ENCODE measurements at regions not wholly inside any gene's neighbourhood (a gene's known extent, or its start where the extent isn't known, plus 50 kb on each side); places are given as distances from the start of the nearest gene placed in this dataset.

GRCh38 chrX:34503119-34503518 is 154.0 kb downstream of the TMEM47 start:
- Histone ChIP-seq H3K4me3 (IDR thresholded peaks at IDR 0.05; ENCODE audit: insufficient read depth, low read depth, low read length) (no peak overlapping the region), H3K79me2 (ENCODE audit: insufficient read depth, low read depth) (no peaks in the 10 kb centered on the region), H3K4me2 (no peak overlapping the region), H3K27ac (no peak overlapping the region), H3K9ac (no peak overlapping the region), H3K36me3 (ENCODE audit: insufficient read depth) (no peaks in the 10 kb centered on the region), H3K4me1 (ENCODE audit: low read depth, poor library complexity, severe bottlenecking) (no peaks in the 10 kb centered on the region), H2AFZ (ENCODE audit: low read depth) (no peak overlapping the region), H3K27me3 (ENCODE audit: insufficient read depth, low read depth) (no peaks in the 10 kb centered on the region), H4K20me1 (ENCODE audit: insufficient read depth) (no peaks in the 10 kb centered on the region)
- TF ChIP-seq, protein P1, sequence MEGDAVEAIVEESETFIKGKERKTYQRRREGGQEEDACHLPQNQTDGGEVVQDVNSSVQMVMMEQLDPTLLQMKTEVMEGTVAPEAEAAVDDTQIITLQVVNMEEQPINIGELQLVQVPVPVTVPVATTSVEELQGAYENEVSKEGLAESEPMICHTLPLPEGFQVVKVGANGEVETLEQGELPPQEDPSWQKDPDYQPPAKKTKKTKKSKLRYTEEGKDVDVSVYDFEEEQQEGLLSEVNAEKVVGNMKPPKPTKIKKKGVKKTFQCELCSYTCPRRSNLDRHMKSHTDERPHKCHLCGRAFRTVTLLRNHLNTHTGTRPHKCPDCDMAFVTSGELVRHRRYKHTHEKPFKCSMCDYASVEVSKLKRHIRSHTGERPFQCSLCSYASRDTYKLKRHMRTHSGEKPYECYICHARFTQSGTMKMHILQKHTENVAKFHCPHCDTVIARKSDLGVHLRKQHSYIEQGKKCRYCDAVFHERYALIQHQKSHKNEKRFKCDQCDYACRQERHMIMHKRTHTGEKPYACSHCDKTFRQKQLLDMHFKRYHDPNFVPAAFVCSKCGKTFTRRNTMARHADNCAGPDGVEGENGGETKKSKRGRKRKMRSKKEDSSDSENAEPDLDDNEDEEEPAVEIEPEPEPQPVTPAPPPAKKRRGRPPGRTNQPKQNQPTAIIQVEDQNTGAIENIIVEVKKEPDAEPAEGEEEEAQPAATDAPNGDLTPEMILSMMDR (conservative IDR thresholded peaks at IDR 0.05; ENCODE audit: low read depth, low read length): no peak

DNA sequence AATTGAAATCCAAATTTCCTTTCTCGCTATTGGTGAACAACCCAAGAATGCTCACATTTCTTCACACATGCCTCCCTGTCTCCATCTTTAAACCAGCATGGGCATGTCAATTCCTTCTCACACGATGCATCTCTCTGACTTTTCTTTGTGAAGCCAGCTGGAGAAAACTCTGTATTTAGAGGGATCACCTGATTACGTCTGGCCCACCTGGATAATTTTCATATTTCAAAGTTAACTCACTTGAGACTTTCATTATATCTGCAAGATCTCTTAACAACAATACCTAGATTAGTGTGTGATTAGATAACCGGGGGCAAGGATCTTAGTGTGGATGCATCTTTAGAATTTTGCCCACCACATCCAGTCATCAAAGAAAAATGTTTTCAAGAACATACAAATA is 164.0 kb downstream of the TMEM47 start:
- Histone ChIP-seq H3K4me3 (IDR thresholded peaks at IDR 0.05; ENCODE audit: insufficient read depth, low read depth, low read length) (no peak overlapping the region), H2AFZ (ENCODE audit: low read depth) (no peak overlapping the region), H4K20me1 (ENCODE audit: insufficient read depth) (no peaks in the 10 kb centered on the region), H3K27ac (no peak overlapping the region), H3K4me1 (ENCODE audit: low read depth, poor library complexity, severe bottlenecking) (no peaks in the 10 kb centered on the region), H3K4me2 (no peak overlapping the region), H3K36me3 (ENCODE audit: insufficient read depth) (no peaks in the 10 kb centered on the region), H3K79me2 (ENCODE audit: insufficient read depth, low read depth) (no peaks in the 10 kb centered on the region), H3K27me3 (ENCODE audit: insufficient read depth, low read depth) (no peaks in the 10 kb centered on the region), H3K9ac (no peak overlapping the region)
- TF ChIP-seq, protein P1 (conservative IDR thresholded peaks at IDR 0.05; ENCODE audit: low read depth, low read length): no peak

DNA sequence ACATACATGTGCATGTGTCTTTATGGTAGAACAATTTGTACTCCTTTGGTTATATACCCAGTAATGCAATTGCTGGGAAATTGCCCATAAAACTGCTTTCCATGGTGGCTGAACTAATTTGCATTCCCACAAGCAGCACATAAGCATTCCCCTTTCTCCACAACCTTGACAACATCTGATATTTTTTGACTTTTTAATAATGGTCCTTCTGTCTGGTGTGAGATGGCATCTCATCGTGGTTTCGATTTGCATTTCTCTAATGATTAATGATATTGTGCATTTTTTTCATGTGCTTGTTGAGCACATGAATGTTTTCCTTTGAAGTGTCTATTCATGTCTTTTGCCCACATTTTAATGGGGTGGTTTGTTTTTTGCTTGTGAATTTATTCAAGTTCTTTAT is 166.0 kb downstream of the TMEM47 start:
- Histone ChIP-seq H3K9ac (no peak overlapping the region), H3K4me1 (ENCODE audit: low read depth, poor library complexity, severe bottlenecking) (no peaks in the 10 kb centered on the region), H3K27me3 (ENCODE audit: insufficient read depth, low read depth) (no peaks in the 10 kb centered on the region), H4K20me1 (ENCODE audit: insufficient read depth) (no peaks in the 10 kb centered on the region), H3K79me2 (ENCODE audit: insufficient read depth, low read depth) (no peaks in the 10 kb centered on the region), H3K36me3 (ENCODE audit: insufficient read depth) (no peaks in the 10 kb centered on the region), H3K27ac (no peak overlapping the region), H2AFZ (ENCODE audit: low read depth) (no peak overlapping the region), H3K4me3 (IDR thresholded peaks at IDR 0.05; ENCODE audit: insufficient read depth, low read depth, low read length) (no peak overlapping the region), H3K4me2 (no peak overlapping the region)
- TF ChIP-seq, protein P1 (conservative IDR thresholded peaks at IDR 0.05; ENCODE audit: low read depth, low read length): no peak

GRCh38 chrX:34487364-34487763 is 169.7 kb downstream of the TMEM47 start:
- H3K27ac ChIP-seq: no peak overlapping the region
- H3K36me3 ChIP-seq (ENCODE audit: insufficient read depth): no peaks in the 10 kb centered on the region
- H3K27me3 ChIP-seq (ENCODE audit: insufficient read depth, low read depth): no peaks in the 10 kb centered on the region
- H3K9ac ChIP-seq: no peak overlapping the region
- no peak overlapping the region for H3K4me2 ChIP-seq
- H3K79me2 ChIP-seq (ENCODE audit: insufficient read depth, low read depth): no peaks in the 10 kb centered on the region
- no peaks in the 10 kb centered on the region for H4K20me1 ChIP-seq (ENCODE audit: insufficient read depth)
- H3K4me1 ChIP-seq (ENCODE audit: low read depth, poor library complexity, severe bottlenecking): no peaks in the 10 kb centered on the region
- TF ChIP-seq, protein P1 (conservative IDR thresholded peaks at IDR 0.05; ENCODE audit: low read depth, low read length): no peak
- H2AFZ ChIP-seq (ENCODE audit: low read depth): no peak overlapping the region
- no peak overlapping the region for H3K4me3 ChIP-seq (IDR thresholded peaks at IDR 0.05; ENCODE audit: insufficient read depth, low read depth, low read length)
